Stomach (tissue), 8 donors: ENCODE measurements at regions not wholly inside any gene's neighbourhood (a gene's known extent, or its start where the extent isn't known, plus 50 kb on each side); places are given as distances from the start of the nearest gene placed in this dataset.

Source experiments
- DNase-seq, 2 donors: peaks; one replicate each; pipeline versions ENCODE4 v3.0.0 to v3.0.0-alpha.2; 2013 to 2019
- H3K27ac ChIP-seq, 5 donors: fragments of 200-600 bp in 4 of 5; sonication (generic) in 4 of 5; one replicate each; pipeline ENCODE4 v1.5.1; 2013 to 2019; ENCODE audit warnings: mild to moderate bottlenecking in 1 of 5, moderate library complexity in 1 of 5
- H3K27me3 ChIP-seq, 3 donors: fragments of 200-600 bp; sonication (generic); one replicate each; pipeline ENCODE4 v1.5.1; 2017 to 2019; ENCODE audit warnings: mixed run types in 1 of 3
- H3K36me3 ChIP-seq, 4 donors: fragments of 200-600 bp; sonication (generic); 1 replicate in 3 of 4; 2 replicates in 1 of 4; pipeline ENCODE4 v1.5.1; 2016 to 2019
- H3K4me1 ChIP-seq, 4 donors: fragments of 200-600 bp; sonication (generic); one replicate each; pipeline ENCODE4 v1.5.1; 2016 to 2019
- H3K4me3 ChIP-seq, 4 donors: fragments of 200-600 bp; sonication (generic) in 3 of 4; one replicate each; pipeline ENCODE4 v1.5.1; 2016 to 2019; ENCODE audit warnings: mild to moderate bottlenecking in 1 of 4
- H3K9me3 ChIP-seq, 4 donors: fragments of 200-600 bp; sonication (generic); one replicate each; pipeline ENCODE4 v1.5.1; 2016 to 2019
- EP300 ChIP-seq: sonication (generic); formaldehyde crosslinking; IDR thresholded peaks from one replicate; pipeline ENCODE4 v1.6.1; 2017; ENCODE audit warnings: antibody characterized with exemption
- POLR2A ChIP-seq, 4 donors: fragments of 450-650 bp; IDR thresholded peaks; one replicate each; pipeline ENCODE4 v1.6.1; 2016; ENCODE audit warnings: antibody characterized with exemption in 4 of 4, control low read depth in 2 of 4, mild to moderate bottlenecking in 1 of 4, moderate library complexity in 1 of 4
- POLR2AphosphoS5 ChIP-seq, 3 donors: sonication (generic); formaldehyde crosslinking; IDR thresholded peaks; one replicate each; pipeline ENCODE4 v1.6.1; 2016; ENCODE audit warnings: antibody characterized with exemption in 3 of 3
- WGBS, 5 donors: extraction: QIAGEN DNeasy Blood & Tissue Kit in 3 of 5; methylation state at CpG; one replicate each; pipeline versions ENCODE4 v1.1.5 to v1.1.7; 2013 to 2018; 5-methylcytosine and 5-hydroxymethylcytosine counted together
- intact Hi-C: fragments of 100-400 bp; cut with DNase I; formaldehyde crosslinking; loops from one replicate; pipeline ENCODE4 v1.15.1; 2023; ENCODE audit warnings: low total_unique reads
- TF ChIP-seq, protein P1 (sequence below), 7 experiments: fragments of 450-650 bp in 4 of 7; fragments of 200-600 bp in 3 of 7; sonication (generic) in 3 of 7; IDR thresholded peaks; one replicate each; pipeline ENCODE4 v1.5.1; 2016 to 2019; ENCODE audit warnings: antibody characterized with exemption in 7 of 7, control low read depth in 2 of 7, mild to moderate bottlenecking in 1 of 7
- donor health status: healthy with polysubstance abuse.
- donor health status: Bipolar disorder and iron deficiency.
- donor health status: healthy.

DNA sequence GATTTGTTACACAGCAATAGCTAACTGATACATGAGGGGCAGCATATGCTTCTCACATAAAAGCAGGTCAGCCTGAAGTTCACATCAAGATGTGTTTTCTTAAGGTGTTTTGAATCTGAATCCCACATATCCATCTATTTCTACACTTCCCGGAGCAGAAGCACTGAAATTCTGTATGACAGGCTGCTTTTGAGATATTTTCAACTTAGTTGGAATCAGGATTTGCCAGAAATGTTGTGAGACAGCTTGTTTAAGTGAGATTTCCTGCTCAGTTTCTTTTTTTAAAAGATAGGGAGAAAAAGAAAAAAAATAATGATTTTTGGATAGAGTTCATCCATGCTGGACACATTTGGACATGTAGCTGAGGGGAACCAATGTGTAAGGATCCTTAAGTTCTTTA is 501.5 kb upstream of the CELF4 start:
- no peak for TF ChIP-seq POLR2A (IDR thresholded peaks at IDR 0.05)
- TF ChIP-seq, protein P1, sequence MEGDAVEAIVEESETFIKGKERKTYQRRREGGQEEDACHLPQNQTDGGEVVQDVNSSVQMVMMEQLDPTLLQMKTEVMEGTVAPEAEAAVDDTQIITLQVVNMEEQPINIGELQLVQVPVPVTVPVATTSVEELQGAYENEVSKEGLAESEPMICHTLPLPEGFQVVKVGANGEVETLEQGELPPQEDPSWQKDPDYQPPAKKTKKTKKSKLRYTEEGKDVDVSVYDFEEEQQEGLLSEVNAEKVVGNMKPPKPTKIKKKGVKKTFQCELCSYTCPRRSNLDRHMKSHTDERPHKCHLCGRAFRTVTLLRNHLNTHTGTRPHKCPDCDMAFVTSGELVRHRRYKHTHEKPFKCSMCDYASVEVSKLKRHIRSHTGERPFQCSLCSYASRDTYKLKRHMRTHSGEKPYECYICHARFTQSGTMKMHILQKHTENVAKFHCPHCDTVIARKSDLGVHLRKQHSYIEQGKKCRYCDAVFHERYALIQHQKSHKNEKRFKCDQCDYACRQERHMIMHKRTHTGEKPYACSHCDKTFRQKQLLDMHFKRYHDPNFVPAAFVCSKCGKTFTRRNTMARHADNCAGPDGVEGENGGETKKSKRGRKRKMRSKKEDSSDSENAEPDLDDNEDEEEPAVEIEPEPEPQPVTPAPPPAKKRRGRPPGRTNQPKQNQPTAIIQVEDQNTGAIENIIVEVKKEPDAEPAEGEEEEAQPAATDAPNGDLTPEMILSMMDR (IDR thresholded peaks at IDR 0.05) = no peak
- no peak for TF ChIP-seq EP300
- TF ChIP-seq POLR2AphosphoS5 (IDR thresholded peaks at IDR 0.05) = no peak
- Histone ChIP-seq H3K4me1 (no peaks in the 10 kb centered on the region), H3K4me3 (no peak overlapping the region), H3K9me3 (peaks cover 0 to 10% (median 3%) of the 10 kb centered on the region in 4 donors), H3K27ac (no peak overlapping the region), H3K36me3 (no peaks in the 10 kb centered on the region), H3K27me3 (no peaks in the 10 kb centered on the region)
- WGBS, 5 donors = 64 to 77% (median 75%) methylated on average over 1 of the region's 1 CpG
- no peak for DNase-seq
- intact Hi-C loops = no loop called here

GRCh38 chr18:38052879-38053590 is 487.4 kb upstream of the CELF4 start:
- H3K4me1 ChIP-seq = no peaks in the 10 kb centered on the region
- intact Hi-C loops = no loop called here
- no peaks in the 10 kb centered on the region for H3K9me3 ChIP-seq
- TF ChIP-seq POLR2AphosphoS5 (IDR thresholded peaks at IDR 0.05) = no peak
- TF ChIP-seq POLR2A (IDR thresholded peaks at IDR 0.05) = no peak
- TF ChIP-seq, protein P1 (IDR thresholded peaks at IDR 0.05) = no peak
- no peak for TF ChIP-seq EP300
- H3K36me3 ChIP-seq = no peaks in the 10 kb centered on the region
- no peak overlapping the region for H3K4me3 ChIP-seq
- WGBS, 5 donors = 80 to 83% (median 80%) methylated on average over 3 of the region's 3 CpGs
- no peaks in the 10 kb centered on the region for H3K27me3 ChIP-seq
- H3K27ac ChIP-seq = no peak overlapping the region
- no peak for DNase-seq

GRCh38 chr18:38047820-38048219 is 482.2 kb upstream of the CELF4 start:
- no peak for DNase-seq
- WGBS, 5 donors = 58 to 76% (median 68%) methylated on average over 3 of the region's 3 CpGs

DNA sequence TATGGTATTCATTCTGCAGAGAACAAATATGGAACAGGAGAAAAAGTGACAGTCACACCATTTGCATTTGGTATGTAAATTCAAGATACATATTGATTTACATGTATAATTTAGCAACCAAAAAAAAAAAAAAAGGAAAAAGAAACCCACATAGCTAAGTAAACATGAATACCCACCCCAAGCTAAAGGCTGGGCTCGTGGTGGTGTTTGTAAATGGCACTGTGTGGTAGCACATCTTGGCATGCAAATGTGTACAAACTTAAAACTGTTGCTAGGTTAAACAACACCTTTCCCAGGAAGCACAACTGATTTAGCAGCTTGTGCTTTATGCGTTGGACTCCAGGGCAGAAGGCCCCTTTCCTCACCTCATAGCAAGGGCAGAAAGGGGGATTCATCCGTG is 481.1 kb upstream of the CELF4 start:
- no peaks in the 10 kb centered on the region for H3K4me1 ChIP-seq
- H3K4me3 ChIP-seq = no peak overlapping the region
- H3K36me3 ChIP-seq = no peaks in the 10 kb centered on the region
- no peak overlapping the region for H3K27ac ChIP-seq
- no peak for DNase-seq
- intact Hi-C loops = no loop called here
- no peaks in the 10 kb centered on the region for H3K9me3 ChIP-seq
- H3K27me3 ChIP-seq = no peaks in the 10 kb centered on the region
- 54 to 74% (median 63%) methylated on average over 3 of the region's 3 CpGs for WGBS, 5 donors
- TF ChIP-seq POLR2AphosphoS5 (IDR thresholded peaks at IDR 0.05) (no peak), EP300 (no peak), POLR2A (IDR thresholded peaks at IDR 0.05) (no peak)
- TF ChIP-seq, protein P1 (IDR thresholded peaks at IDR 0.05) = no peak

More at GRCh38 chr18:38047820-38048219, 482.2 kb upstream of the CELF4 start:
- Histone ChIP-seq H3K9me3 (no peaks in the 10 kb centered on the region), H3K4me3 (no peak overlapping the region), H3K4me1 (no peaks in the 10 kb centered on the region), H3K36me3 (no peaks in the 10 kb centered on the region), H3K27ac (no peak overlapping the region), H3K27me3 (no peaks in the 10 kb centered on the region)
- no peak for TF ChIP-seq POLR2A (IDR thresholded peaks at IDR 0.05)
- TF ChIP-seq, protein P1 (IDR thresholded peaks at IDR 0.05) = no peak
- no peak for TF ChIP-seq EP300
- TF ChIP-seq POLR2AphosphoS5 (IDR thresholded peaks at IDR 0.05) = no peak
- intact Hi-C loops = no loop called here
